HG03469 (cell line): ENCODE measurements at regions not wholly inside any gene's neighbourhood (a gene's known extent, or its start where the extent isn't known, plus 50 kb on each side); places are given as distances from the start of the nearest gene placed in this dataset.

ENCODE experiments used
- ATAC-seq: cut with Tn5 transposase; IDR thresholded peaks from one replicate; pipeline ENCODE4 v1.9.1; 2021; ENCODE audit warnings: mild to moderate bottlenecking, moderate library complexity, moderate number of reproducible peaks; ENCODE audit not compliant: unreplicated experiment

GRCh38 chr3:148128136-148128535 lies 569.6 kb upstream of the AGTR1 start:
- ATAC-seq: no peak

- ATAC-seq: no peak
Measured at GRCh38 chr3:148131990-148132638, 565.6 kb upstream of the AGTR1 start.

- no peak for ATAC-seq
Measured at GRCh38 chr3:148136816-148137215, 560.9 kb upstream of the AGTR1 start.

GRCh38 chr3:148146241-148146640 lies 551.5 kb upstream of the AGTR1 start:
- ATAC-seq: no peak

- ATAC-seq: no peak
Measured at GRCh38 chr3:148146947-148147826, 550.5 kb upstream of the AGTR1 start.

GRCh38 chr3:148147903-148148302 lies 549.8 kb upstream of the AGTR1 start:
- ATAC-seq: no peak

GRCh38 chr3:148149556-148149955 lies 548.1 kb upstream of the AGTR1 start:
- ATAC-seq: no peak

- ATAC-seq: no peak
Measured at GRCh38 chr3:148150141-148150540, 547.6 kb upstream of the AGTR1 start.

- no peak for ATAC-seq
Measured at GRCh38 chr3:148158210-148158609, 539.5 kb upstream of the AGTR1 start.

- ATAC-seq: no peak
Measured at GRCh38 chr3:148162132-148162531, 535.6 kb upstream of the AGTR1 start.

- no peak for ATAC-seq
Measured at GRCh38 chr3:148168347-148168746, 529.4 kb upstream of the AGTR1 start.

GRCh38 chr3:148173851-148174250 lies 523.9 kb upstream of the AGTR1 start:
- ATAC-seq: no peak

- no peak for ATAC-seq
Measured at GRCh38 chr3:148175214-148175613, 522.5 kb upstream of the AGTR1 start.

- ATAC-seq: no peak
Measured at GRCh38 chr3:148178503-148178902, 519.2 kb upstream of the AGTR1 start.

GRCh38 chr3:148184798-148185197 lies 512.9 kb upstream of the AGTR1 start:
- ATAC-seq: no peak

GRCh38 chr3:148186881-148187280 lies 510.8 kb upstream of the AGTR1 start:
- ATAC-seq: no peak

GRCh38 chr3:148187296-148187695 lies 510.4 kb upstream of the AGTR1 start:
- no peak for ATAC-seq

GRCh38 chr3:148190441-148190990 lies 507.2 kb upstream of the AGTR1 start:
- no peak for ATAC-seq

GRCh38 chr3:148191966-148192365 lies 505.7 kb upstream of the AGTR1 start:
- no peak for ATAC-seq

- no peak for ATAC-seq
Measured at GRCh38 chr3:148197061-148197460, 500.6 kb upstream of the AGTR1 start.

GRCh38 chr3:148202386-148202785 lies 495.3 kb upstream of the AGTR1 start:
- ATAC-seq: no peak
